GM19467 (cell line): ENCODE measurements at regions not wholly inside any gene's neighbourhood (a gene's known extent, or its start where the extent isn't known, plus 50 kb on each side); places are given as distances from the start of the nearest gene placed in this dataset.
A peak's percentile ranks its signal among the peaks of the same experiment; 100 is the strongest.

Experiments
- ATAC-seq: cut with Tn5 transposase; IDR thresholded peaks from one replicate; pipeline ENCODE4 v1.9.1; 2021; ENCODE audit warnings: mild to moderate bottlenecking, moderate library complexity; ENCODE audit not compliant: unreplicated experiment

- no peak for ATAC-seq
Observed at GRCh38 chr2:217459016-217459415, 543.8 kb downstream of the TNS1 start.

GRCh38 chr2:217456016-217456415 lies 546.8 kb downstream of the TNS1 start:
- ATAC-seq: no peak

- no peak for ATAC-seq
Observed at GRCh38 chr2:217452928-217453327, 549.9 kb downstream of the TNS1 start.

- no peak for ATAC-seq
Observed at GRCh38 chr2:217451666-217452065, 551.1 kb downstream of the TNS1 start.

GRCh38 chr2:217449444-217449843 lies 553.4 kb downstream of the TNS1 start:
- no peak for ATAC-seq

- no peak for ATAC-seq
Observed at GRCh38 chr2:217448860-217449259, 553.9 kb downstream of the TNS1 start.

- no peak for ATAC-seq
Observed at GRCh38 chr2:217445723-217446122, 557.1 kb downstream of the TNS1 start.

GRCh38 chr2:217444932-217445331 lies 557.9 kb downstream of the TNS1 start:
- peak; percentile 57 for ATAC-seq

GRCh38 chr2:217444509-217444908 lies 558.3 kb downstream of the TNS1 start:
- ATAC-seq: no peak

GRCh38 chr2:217443601-217444000 lies 559.2 kb downstream of the TNS1 start:
- no peak for ATAC-seq

GRCh38 chr2:217440000-217440399 lies 562.8 kb downstream of the TNS1 start:
- no peak for ATAC-seq

- peak; percentile 42 for ATAC-seq
Observed at GRCh38 chr2:217438821-217439220, 564.0 kb downstream of the TNS1 start.

GRCh38 chr2:217438136-217438535 lies 564.7 kb downstream of the TNS1 start:
- no peak for ATAC-seq

GRCh38 chr2:217437290-217437870 lies 565.4 kb downstream of the TNS1 start:
- ATAC-seq: no peak

- no peak for ATAC-seq
Observed at GRCh38 chr2:217436386-217436785, 566.4 kb downstream of the TNS1 start.

- peak; percentile 96 for ATAC-seq
Observed at GRCh38 chr2:217434180-217434975, 568.4 kb downstream of the TNS1 start.

GRCh38 chr2:217433522-217433921 lies 569.3 kb downstream of the TNS1 start:
- no peak for ATAC-seq

GRCh38 chr2:217431577-217432269 lies 571.1 kb downstream of the TNS1 start:
- ATAC-seq: no peak

GRCh38 chr2:217430916-217431576 lies 571.2 kb upstream of the TNP1 start:
- ATAC-seq: no peak

GRCh38 chr2:217429981-217430500 lies 570.2 kb upstream of the TNP1 start:
- no peak for ATAC-seq

GRCh38 chr2:217421834-217422233 lies 562.0 kb upstream of the TNP1 start:
- no peak for ATAC-seq
